ENCODE measurements at regions not wholly inside any gene's neighbourhood (a gene's known extent, or its start where the extent isn't known, plus 50 kb on each side); places are given as distances from the start of the nearest gene placed in this dataset.

DNA sequence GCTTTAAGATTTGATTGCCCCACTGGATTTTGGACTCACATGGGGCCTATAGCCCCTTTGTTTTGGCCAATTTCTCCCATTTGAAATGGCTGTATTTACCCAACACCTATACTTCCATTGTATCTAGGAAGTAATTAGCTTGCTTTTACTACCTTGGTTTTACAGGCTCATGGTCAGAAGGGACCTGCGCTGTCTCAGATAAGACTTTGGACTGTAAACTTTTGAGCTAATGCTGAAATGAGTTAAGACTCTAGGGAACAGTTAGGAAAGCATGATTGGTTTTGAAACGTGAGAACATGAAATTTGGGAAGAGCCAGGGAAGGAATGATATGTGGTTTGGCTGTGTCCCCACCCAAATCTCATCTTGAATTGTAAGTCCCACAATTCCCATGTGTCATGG lies 419.0 kb upstream of the TMPO start:
- no peak overlapping the region for H3K27ac Mint-ChIP-seq (ENCODE audit: unreplicated experiment)
- peaks cover 8% of the 10 kb centered on the region for H3K9me3 Mint-ChIP-seq (ENCODE audit: unreplicated experiment)
- H3K4me1 Mint-ChIP-seq (ENCODE audit: low read depth, unreplicated experiment), result no peaks in the 10 kb centered on the region
- no peak for DNase-seq
- no peak overlapping the region for H3K4me3 Mint-ChIP-seq (ENCODE audit: unreplicated experiment)
- H3K27me3 Mint-ChIP-seq (ENCODE audit: unreplicated experiment), result peaks cover 3% of the 10 kb centered on the region
- peaks cover 19% of the 10 kb centered on the region for H3K36me3 Mint-ChIP-seq (ENCODE audit: unreplicated experiment)
- TF ChIP-seq, protein P1, sequence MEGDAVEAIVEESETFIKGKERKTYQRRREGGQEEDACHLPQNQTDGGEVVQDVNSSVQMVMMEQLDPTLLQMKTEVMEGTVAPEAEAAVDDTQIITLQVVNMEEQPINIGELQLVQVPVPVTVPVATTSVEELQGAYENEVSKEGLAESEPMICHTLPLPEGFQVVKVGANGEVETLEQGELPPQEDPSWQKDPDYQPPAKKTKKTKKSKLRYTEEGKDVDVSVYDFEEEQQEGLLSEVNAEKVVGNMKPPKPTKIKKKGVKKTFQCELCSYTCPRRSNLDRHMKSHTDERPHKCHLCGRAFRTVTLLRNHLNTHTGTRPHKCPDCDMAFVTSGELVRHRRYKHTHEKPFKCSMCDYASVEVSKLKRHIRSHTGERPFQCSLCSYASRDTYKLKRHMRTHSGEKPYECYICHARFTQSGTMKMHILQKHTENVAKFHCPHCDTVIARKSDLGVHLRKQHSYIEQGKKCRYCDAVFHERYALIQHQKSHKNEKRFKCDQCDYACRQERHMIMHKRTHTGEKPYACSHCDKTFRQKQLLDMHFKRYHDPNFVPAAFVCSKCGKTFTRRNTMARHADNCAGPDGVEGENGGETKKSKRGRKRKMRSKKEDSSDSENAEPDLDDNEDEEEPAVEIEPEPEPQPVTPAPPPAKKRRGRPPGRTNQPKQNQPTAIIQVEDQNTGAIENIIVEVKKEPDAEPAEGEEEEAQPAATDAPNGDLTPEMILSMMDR (IDR thresholded peaks at IDR 0.05; ENCODE audit: partially characterized antibody, unreplicated experiment), result no peak

DNA sequence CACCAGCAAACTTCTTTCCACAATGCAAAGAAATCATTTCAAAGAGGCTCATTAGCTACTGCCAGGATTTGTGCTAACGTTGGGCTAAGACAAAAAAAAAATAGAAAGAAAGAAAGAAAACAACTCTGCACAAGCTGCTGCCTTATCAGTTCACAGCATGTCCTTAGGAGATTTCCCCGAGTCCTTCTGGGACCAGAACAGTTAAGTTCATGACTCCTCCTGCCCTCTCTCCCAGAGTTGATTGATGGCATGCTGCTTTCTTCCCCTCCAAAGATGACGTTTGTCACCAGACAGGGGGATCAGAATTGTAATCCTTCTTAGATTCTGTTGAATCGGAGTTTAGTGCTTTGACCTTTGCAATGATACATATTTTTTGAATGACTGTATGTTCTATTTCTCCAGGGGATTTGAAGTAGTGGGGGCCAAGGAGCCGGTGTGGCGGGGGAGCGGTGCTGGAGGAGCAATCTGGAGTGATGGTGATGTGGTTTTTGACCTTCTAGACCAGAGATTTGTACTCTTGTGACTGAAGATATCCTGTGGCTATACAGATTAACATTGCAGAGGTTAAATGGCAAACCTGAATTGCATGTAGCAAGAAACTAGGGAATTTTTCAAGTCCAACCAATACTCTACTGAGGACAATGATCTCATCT lies 409.2 kb upstream of the TMPO start:
- H3K27me3 Mint-ChIP-seq (ENCODE audit: unreplicated experiment), result no peaks in the 10 kb centered on the region
- peaks cover 16% of the 10 kb centered on the region for H3K4me1 Mint-ChIP-seq (ENCODE audit: low read depth, unreplicated experiment)
- no peaks in the 10 kb centered on the region for H3K9me3 Mint-ChIP-seq (ENCODE audit: unreplicated experiment)

DNA sequence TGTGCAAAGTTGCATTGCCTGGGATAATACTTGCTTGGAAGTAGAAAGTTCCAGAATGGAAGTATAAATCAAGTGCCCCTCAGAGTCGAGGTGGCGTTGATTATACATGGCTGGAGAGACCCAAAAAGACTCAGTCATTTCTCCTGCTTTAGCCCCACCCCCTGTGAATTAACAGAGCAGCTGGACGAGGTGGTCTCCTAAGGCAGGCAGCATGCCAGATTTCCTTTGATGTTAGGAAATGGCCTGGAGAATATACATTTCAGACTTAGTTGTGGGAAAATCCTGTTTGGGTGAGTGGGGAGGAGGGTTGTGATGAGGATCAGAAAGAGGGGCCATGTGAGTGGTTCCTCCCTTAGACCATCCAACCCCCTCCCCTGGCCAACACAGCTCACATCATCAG lies 406.1 kb upstream of the TMPO start:
- H3K4me3 Mint-ChIP-seq (ENCODE audit: unreplicated experiment), result no peak overlapping the region

More for the DNA sequence above, 409.2 kb upstream of the TMPO start:
- Mint-ChIP-seq H3K4me3 (ENCODE audit: unreplicated experiment) (no peak overlapping the region), H3K27ac (ENCODE audit: unreplicated experiment) (no peak overlapping the region), H3K36me3 (ENCODE audit: unreplicated experiment) (no peaks in the 10 kb centered on the region)
- DNase-seq, result no peak
- TF ChIP-seq, protein P1 (IDR thresholded peaks at IDR 0.05; ENCODE audit: partially characterized antibody, unreplicated experiment), result no peak

DNA sequence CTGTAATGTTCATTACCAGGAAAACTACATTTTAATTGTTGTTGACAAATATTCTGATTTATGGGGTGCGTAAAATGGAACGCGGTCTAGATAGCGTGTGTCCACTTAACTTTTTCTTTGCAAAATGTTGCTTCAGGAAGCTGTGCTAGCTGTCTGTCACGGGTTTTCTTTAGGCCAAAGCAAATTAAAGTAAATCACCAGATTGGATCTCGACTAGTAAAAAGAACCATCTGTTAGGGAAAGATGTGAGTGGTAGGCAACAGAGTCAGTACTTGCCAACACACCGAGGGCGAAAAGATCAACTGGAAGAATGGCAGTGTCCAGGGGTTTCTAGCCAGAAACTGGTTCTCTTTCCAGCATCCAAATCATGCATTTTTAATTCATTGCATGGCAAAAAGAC lies 404.9 kb upstream of the TMPO start:
- H3K4me3 Mint-ChIP-seq (ENCODE audit: unreplicated experiment), result peak overlapping the region; percentile 28
- TF ChIP-seq, protein P1 (IDR thresholded peaks at IDR 0.05; ENCODE audit: partially characterized antibody, unreplicated experiment), result no peak
- DNase-seq, result no peak
- H3K36me3 Mint-ChIP-seq (ENCODE audit: unreplicated experiment), result no peaks in the 10 kb centered on the region
- H3K27ac Mint-ChIP-seq (ENCODE audit: unreplicated experiment), result peak overlapping the region; percentile 67
- peaks cover 16% of the 10 kb centered on the region for H3K4me1 Mint-ChIP-seq (ENCODE audit: low read depth, unreplicated experiment)
- no peaks in the 10 kb centered on the region for H3K9me3 Mint-ChIP-seq (ENCODE audit: unreplicated experiment)
- H3K27me3 Mint-ChIP-seq (ENCODE audit: unreplicated experiment), result no peaks in the 10 kb centered on the region

More for the DNA sequence above, 406.1 kb upstream of the TMPO start:
- Mint-ChIP-seq H3K9me3 (ENCODE audit: unreplicated experiment) (no peaks in the 10 kb centered on the region), H3K27me3 (ENCODE audit: unreplicated experiment) (no peaks in the 10 kb centered on the region), H3K4me1 (ENCODE audit: low read depth, unreplicated experiment) (peaks cover 16% of the 10 kb centered on the region), H3K36me3 (ENCODE audit: unreplicated experiment) (no peaks in the 10 kb centered on the region), H3K27ac (ENCODE audit: unreplicated experiment) (no peak overlapping the region)
- TF ChIP-seq, protein P1 (IDR thresholded peaks at IDR 0.05; ENCODE audit: partially characterized antibody, unreplicated experiment), result no peak
- DNase-seq, result no peak

DNA sequence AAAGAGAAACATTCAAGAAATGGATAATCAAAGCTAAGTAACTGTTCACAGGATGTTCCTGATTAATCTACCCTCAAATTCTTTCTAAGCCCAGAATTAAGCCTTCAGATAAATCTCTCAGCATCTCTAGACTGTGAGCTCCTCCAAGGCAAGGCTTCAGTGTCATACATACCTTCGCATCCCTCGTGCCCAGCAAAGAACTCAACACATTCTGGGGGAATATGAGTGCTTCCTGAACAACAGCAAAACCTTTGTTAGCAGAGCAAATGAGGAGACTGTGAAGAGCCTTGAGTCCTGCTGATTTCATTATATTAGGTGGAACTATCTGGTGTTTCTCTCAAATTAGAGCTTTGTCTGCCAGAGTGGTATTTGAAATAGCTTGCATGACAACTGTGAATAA lies 401.8 kb upstream of the TMPO start:
- TF ChIP-seq, protein P1 (IDR thresholded peaks at IDR 0.05; ENCODE audit: partially characterized antibody, unreplicated experiment), result no peak
- H3K4me1 Mint-ChIP-seq (ENCODE audit: low read depth, unreplicated experiment), result peaks cover 16% of the 10 kb centered on the region
- H3K27ac Mint-ChIP-seq (ENCODE audit: unreplicated experiment), result no peak overlapping the region
- H3K4me3 Mint-ChIP-seq (ENCODE audit: unreplicated experiment), result no peak overlapping the region
- H3K36me3 Mint-ChIP-seq (ENCODE audit: unreplicated experiment), result no peaks in the 10 kb centered on the region
- DNase-seq, result no peak
- H3K9me3 Mint-ChIP-seq (ENCODE audit: unreplicated experiment), result no peaks in the 10 kb centered on the region
- no peaks in the 10 kb centered on the region for H3K27me3 Mint-ChIP-seq (ENCODE audit: unreplicated experiment)

Measured in glutamatergic neuron (in vitro differentiated cells).